Sigmoid colon (tissue), 6 donors: ENCODE measurements at regions not wholly inside any gene's neighbourhood (a gene's known extent, or its start where the extent isn't known, plus 50 kb on each side); places are given as distances from the start of the nearest gene placed in this dataset.

Experiments
- DNase-seq: peaks from one replicate; pipeline ENCODE4 v3.0.0-alpha.2; 2019
- H3K27ac ChIP-seq, 4 donors: fragments of 200-600 bp; sonication (generic); one replicate each; pipeline ENCODE4 v1.5.1; 2016 to 2019; ENCODE audit warnings: mild to moderate bottlenecking in 1 of 4
- H3K27me3 ChIP-seq, 3 donors: fragments of 200-600 bp; sonication (generic); one replicate each; pipeline ENCODE4 v1.5.1; 2019; ENCODE audit warnings: mild to moderate bottlenecking in 1 of 3
- H3K36me3 ChIP-seq, 4 donors: fragments of 200-600 bp; sonication (generic); one replicate each; pipeline ENCODE4 v1.5.1; 2016 to 2019
- H3K4me1 ChIP-seq, 4 donors: fragments of 200-600 bp; sonication (generic); one replicate each; pipeline ENCODE4 v1.5.1; 2017 to 2019
- H3K4me3 ChIP-seq, 4 donors: fragments of 200-600 bp; sonication (generic); one replicate each; pipeline ENCODE4 v1.5.1; 2017 to 2019; ENCODE audit warnings: mild to moderate bottlenecking in 2 of 4, moderate library complexity in 1 of 4
- H3K9me3 ChIP-seq, 4 donors: fragments of 200-600 bp in 3 of 4; sonication (generic) in 3 of 4; one replicate each; pipeline versions ENCODE4 v1.5.1 to v1.6.1; 2013 to 2019
- EP300 ChIP-seq, 4 donors: sonication (generic); formaldehyde crosslinking; IDR thresholded peaks; one replicate each; pipeline ENCODE4 v1.6.1; 2017; ENCODE audit warnings: antibody characterized with exemption in 4 of 4
- POLR2A ChIP-seq, 2 donors: fragments of 450-650 bp; IDR thresholded peaks; one replicate each; pipeline ENCODE4 v1.6.1; 2016; ENCODE audit warnings: antibody characterized with exemption in 2 of 2, mild to moderate bottlenecking in 2 of 2, moderate library complexity in 2 of 2
- POLR2AphosphoS5 ChIP-seq, 4 donors: sonication (generic); formaldehyde crosslinking; IDR thresholded peaks; one replicate each; pipeline ENCODE4 v1.6.1; 2017; ENCODE audit warnings: antibody characterized with exemption in 4 of 4
- WGBS, 2 donors: extraction: QIAGEN DNeasy Blood & Tissue Kit; methylation state at CpG; one replicate each; pipeline ENCODE4 v1.1.7; 2013; 5-methylcytosine and 5-hydroxymethylcytosine counted together
- intact Hi-C: fragments of 100-400 bp; cut with DNase I; formaldehyde crosslinking; loops from one replicate; pipeline ENCODE4 v1.15.1; 2023
- TF ChIP-seq, protein P1 (sequence below), 4 experiments: fragments of 450-650 bp in 3 of 4; fragments of 200-600 bp in 1 of 4; IDR thresholded peaks; one replicate each; pipeline ENCODE4 v1.5.1; 2016 to 2019; ENCODE audit warnings: antibody characterized with exemption in 4 of 4, mild to moderate bottlenecking in 3 of 4, moderate library complexity in 2 of 4
- donor health status: healthy with polysubstance abuse.
- donor health status: healthy.

DNA sequence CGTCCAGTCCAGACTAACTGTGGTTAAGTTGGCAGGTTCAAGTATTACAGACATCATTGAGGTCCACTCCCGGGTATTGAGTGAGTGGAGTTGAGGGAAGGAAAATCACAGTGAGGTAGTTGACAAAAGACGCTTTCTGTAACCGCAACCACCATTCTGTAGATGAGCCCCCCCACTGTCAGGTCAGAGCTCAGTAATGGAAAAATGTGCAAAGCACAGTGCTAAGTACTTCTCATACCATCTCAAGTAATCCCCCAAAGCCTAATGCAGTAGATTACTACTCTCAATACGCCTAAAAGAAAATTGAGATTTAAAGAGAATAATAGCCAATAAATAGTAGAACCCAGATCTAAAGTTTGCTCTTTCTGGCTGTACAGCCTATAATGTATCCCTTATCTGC lies 522.8 kb downstream of the LMO4 start:
- Histone ChIP-seq H3K27ac (no peak overlapping the region), H3K27me3 (no peaks in the 10 kb centered on the region), H3K9me3 (no peaks in the 10 kb centered on the region), H3K36me3 (no peaks in the 10 kb centered on the region), H3K4me1 (peaks cover 0 to 6% (median 0%) of the 10 kb centered on the region in 4 donors), H3K4me3 (no peak overlapping the region)
- intact Hi-C loops, result no loop called here
- WGBS, 2 donors, result 94 to 95% methylated on average over 5 of the region's 5 CpGs
- TF ChIP-seq, protein P1, sequence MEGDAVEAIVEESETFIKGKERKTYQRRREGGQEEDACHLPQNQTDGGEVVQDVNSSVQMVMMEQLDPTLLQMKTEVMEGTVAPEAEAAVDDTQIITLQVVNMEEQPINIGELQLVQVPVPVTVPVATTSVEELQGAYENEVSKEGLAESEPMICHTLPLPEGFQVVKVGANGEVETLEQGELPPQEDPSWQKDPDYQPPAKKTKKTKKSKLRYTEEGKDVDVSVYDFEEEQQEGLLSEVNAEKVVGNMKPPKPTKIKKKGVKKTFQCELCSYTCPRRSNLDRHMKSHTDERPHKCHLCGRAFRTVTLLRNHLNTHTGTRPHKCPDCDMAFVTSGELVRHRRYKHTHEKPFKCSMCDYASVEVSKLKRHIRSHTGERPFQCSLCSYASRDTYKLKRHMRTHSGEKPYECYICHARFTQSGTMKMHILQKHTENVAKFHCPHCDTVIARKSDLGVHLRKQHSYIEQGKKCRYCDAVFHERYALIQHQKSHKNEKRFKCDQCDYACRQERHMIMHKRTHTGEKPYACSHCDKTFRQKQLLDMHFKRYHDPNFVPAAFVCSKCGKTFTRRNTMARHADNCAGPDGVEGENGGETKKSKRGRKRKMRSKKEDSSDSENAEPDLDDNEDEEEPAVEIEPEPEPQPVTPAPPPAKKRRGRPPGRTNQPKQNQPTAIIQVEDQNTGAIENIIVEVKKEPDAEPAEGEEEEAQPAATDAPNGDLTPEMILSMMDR (IDR thresholded peaks at IDR 0.05), result no peak
- TF ChIP-seq POLR2AphosphoS5 (IDR thresholded peaks at IDR 0.05) (no peak), POLR2A (IDR thresholded peaks at IDR 0.05) (no peak), EP300 (IDR thresholded peaks at IDR 0.05) (no peak)
- DNase-seq, result no peak

DNA sequence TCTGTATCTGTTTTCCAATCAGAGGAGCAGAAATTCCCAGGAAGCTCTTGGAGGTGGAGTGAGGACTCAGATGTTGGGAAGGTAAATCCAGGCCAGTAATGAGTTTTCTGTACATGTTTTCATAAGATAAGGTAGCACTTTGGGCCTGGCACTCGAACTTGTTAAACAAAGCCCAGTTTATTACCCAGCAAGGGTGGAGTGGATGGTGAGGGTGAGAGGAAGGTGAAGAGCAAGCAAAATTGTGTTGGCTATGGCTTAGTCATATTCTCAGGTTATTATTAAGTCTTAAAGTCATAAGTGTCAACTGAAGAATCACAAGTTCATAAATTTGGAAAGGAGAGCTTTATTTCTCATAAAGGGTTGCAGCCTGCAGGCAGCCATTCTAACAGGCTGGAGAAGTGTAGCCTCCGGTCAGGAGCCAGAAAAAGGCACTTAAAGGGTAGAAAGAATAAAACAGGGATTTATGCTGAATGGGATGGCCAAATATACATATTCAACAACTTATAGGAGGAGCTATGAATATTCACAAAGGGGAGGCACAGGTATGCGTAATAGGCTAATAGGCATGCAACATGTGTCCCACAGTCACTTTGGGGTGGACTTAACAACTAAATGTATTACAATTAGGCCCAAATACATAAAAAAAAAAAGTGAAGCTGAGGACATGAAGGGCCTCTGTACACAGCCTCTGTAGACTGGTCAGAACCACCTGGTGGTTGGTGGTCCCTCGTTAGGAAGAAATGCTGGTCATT lies 523.9 kb downstream of the LMO4 start:
- WGBS, 2 donors, result 58 to 83% methylated on average over 4 of the region's 4 CpGs
- Histone ChIP-seq H3K4me3 (no peak overlapping the region), H3K36me3 (no peaks in the 10 kb centered on the region), H3K27me3 (no peaks in the 10 kb centered on the region), H3K9me3 (no peaks in the 10 kb centered on the region), H3K27ac (no peak overlapping the region), H3K4me1 (peaks cover 0 to 6% (median 0%) of the 10 kb centered on the region in 4 donors)
- TF ChIP-seq EP300 (IDR thresholded peaks at IDR 0.05) (no peak), POLR2A (IDR thresholded peaks at IDR 0.05) (no peak), POLR2AphosphoS5 (IDR thresholded peaks at IDR 0.05) (no peak)
- TF ChIP-seq, protein P1 (IDR thresholded peaks at IDR 0.05), result no peak
- no peak for DNase-seq
- intact Hi-C loops, result no loop called here

DNA sequence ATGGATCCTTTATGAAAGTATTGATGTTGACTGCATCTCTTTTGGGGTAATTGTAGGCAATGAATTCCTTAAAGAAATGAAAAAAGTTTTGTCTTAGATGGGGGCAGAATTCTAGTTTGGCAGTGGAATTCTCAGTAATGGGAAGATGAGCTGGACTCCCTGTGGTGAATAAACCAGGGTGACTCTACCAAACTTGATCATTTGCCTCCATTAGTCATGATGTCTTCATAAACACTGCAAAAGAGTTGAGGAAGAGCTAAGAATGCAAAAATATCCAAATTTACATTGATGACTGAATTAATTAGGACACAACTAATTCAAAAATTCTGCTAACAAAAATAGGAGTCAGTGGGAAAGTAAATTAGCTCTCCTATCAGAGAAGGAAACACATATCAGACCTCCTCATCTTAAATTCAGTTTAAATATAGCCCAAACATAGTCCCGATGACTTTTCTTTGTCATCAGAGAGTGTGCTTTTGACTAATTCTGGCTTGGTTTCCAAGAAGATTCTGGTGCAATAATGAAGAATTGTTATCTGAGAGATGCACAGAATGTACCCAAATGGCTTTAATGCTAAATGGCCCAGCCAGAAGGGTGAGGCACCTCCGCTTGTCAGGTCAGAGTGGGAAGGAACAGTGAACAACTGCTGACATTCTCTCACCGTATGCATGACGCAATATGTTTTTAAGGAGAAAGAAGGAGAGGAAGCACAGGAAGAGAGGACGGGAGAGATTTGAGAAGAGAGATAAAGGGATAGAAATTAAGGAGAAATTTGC lies 525.1 kb downstream of the LMO4 start:
- H3K4me3 ChIP-seq, result no peak overlapping the region
- H3K27me3 ChIP-seq, result no peaks in the 10 kb centered on the region
- DNase-seq, result no peak
- intact Hi-C loops, result no loop called here
- H3K4me1 ChIP-seq, result peaks cover 0 to 1% (median 0%) of the 10 kb centered on the region in 4 donors
- no peak overlapping the region for H3K27ac ChIP-seq
- no peak for TF ChIP-seq EP300 (IDR thresholded peaks at IDR 0.05)
- TF ChIP-seq, protein P1 (IDR thresholded peaks at IDR 0.05), result no peak
- no peak for TF ChIP-seq POLR2AphosphoS5 (IDR thresholded peaks at IDR 0.05)
- TF ChIP-seq POLR2A (IDR thresholded peaks at IDR 0.05), result no peak
- no peaks in the 10 kb centered on the region for H3K36me3 ChIP-seq
- whole genome bisulfite sequencing, 2 donors, result 70 to 72% methylated on average over 5 of the region's 5 CpGs
- no peaks in the 10 kb centered on the region for H3K9me3 ChIP-seq

DNA sequence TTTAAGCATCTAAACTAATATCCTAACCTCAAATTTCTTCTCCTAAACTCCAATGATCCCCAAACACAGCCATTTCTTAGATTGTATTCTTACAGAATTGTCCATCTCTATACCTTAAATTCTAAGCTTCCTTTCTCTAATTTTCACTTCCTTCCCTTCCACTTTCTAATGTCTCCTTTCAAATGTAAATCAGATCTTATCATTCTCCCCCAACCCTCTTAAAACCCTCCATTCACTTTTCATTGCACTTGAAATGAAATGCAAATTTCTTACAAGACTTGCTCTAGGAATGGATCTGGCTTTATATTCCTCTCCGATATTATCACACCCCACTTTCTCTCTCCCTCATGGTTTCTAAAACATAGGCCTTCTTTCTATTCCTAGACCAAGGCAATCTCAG lies 534.6 kb downstream of the LMO4 start:
- intact Hi-C loops, result no loop called here
- no peak overlapping the region for H3K27ac ChIP-seq
- 91 to 96% methylated on average over 1 of the region's 1 CpG for WGBS, 2 donors
- TF ChIP-seq EP300 (IDR thresholded peaks at IDR 0.05), result no peak
- TF ChIP-seq, protein P1 (IDR thresholded peaks at IDR 0.05), result no peak
- no peak for TF ChIP-seq POLR2A (IDR thresholded peaks at IDR 0.05)
- no peak for TF ChIP-seq POLR2AphosphoS5 (IDR thresholded peaks at IDR 0.05)
- no peaks in the 10 kb centered on the region for H3K4me1 ChIP-seq
- no peaks in the 10 kb centered on the region for H3K9me3 ChIP-seq
- H3K36me3 ChIP-seq, result no peaks in the 10 kb centered on the region
- H3K4me3 ChIP-seq, result no peak overlapping the region
- no peak for DNase-seq
- no peaks in the 10 kb centered on the region for H3K27me3 ChIP-seq
